ENCODE measurements at regions not wholly inside any gene's neighbourhood (a gene's known extent, or its start where the extent isn't known, plus 50 kb on each side); places are given as distances from the start of the nearest gene placed in this dataset.

GRCh38 chrX:83004012-83004411 lies 504.1 kb upstream of the POU3F4 start:
- Histone ChIP-seq H3K9me3 (no peaks in the 10 kb centered on the region), H3K36me3 (no peaks in the 10 kb centered on the region), H3K4me1 (no peaks in the 10 kb centered on the region), H3K4me3 (no peak overlapping the region), H3K27me3 (no peaks in the 10 kb centered on the region), H3K27ac (no peak overlapping the region)
- no peak for TF ChIP-seq CTCF (IDR thresholded peaks at IDR 0.05)
- ATAC-seq: no peak
- intact Hi-C loops (cut with DNase I): no loop called here
- DNase-seq: no peak

GRCh38 chrX:83008415-83008814 lies 499.7 kb upstream of the POU3F4 start:
- Histone ChIP-seq H3K27ac (no peak overlapping the region), H3K4me3 (no peak overlapping the region), H3K4me1 (no peaks in the 10 kb centered on the region), H3K9me3 (no peaks in the 10 kb centered on the region), H3K36me3 (no peaks in the 10 kb centered on the region), H3K27me3 (no peaks in the 10 kb centered on the region)
- DNase-seq (no peak), ATAC-seq (no peak)
- TF ChIP-seq CTCF (IDR thresholded peaks at IDR 0.05): peak; percentile 31
- intact Hi-C loops (cut with DNase I): no loop called here

DNA sequence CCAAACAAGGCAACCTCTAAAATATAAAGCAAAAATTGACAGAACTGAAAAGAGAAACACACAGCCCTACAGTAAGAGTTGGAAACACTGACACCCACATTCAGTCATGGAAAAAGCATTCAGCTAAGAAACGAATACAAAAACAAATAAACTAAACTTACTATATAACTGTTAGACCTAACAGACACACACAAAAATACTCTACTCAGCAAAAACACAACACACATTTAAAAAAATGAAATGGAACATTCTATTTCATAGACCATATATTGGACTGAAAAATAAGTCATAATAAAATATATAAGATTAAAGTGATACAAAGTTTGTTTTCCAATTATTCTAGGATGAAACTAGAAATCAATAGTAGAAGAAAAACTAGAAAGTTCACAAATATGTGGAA lies 488.8 kb upstream of the POU3F4 start:
- intact Hi-C loops (cut with DNase I): no loop called here
- no peak overlapping the region for H3K27ac ChIP-seq
- TF ChIP-seq CTCF (IDR thresholded peaks at IDR 0.05): no peak
- ATAC-seq (no peak), DNase-seq (no peak)
- H3K4me3 ChIP-seq: no peak overlapping the region
- no peaks in the 10 kb centered on the region for H3K4me1 ChIP-seq
- no peaks in the 10 kb centered on the region for H3K36me3 ChIP-seq
- H3K27me3 ChIP-seq: no peaks in the 10 kb centered on the region
- no peaks in the 10 kb centered on the region for H3K9me3 ChIP-seq

DNA sequence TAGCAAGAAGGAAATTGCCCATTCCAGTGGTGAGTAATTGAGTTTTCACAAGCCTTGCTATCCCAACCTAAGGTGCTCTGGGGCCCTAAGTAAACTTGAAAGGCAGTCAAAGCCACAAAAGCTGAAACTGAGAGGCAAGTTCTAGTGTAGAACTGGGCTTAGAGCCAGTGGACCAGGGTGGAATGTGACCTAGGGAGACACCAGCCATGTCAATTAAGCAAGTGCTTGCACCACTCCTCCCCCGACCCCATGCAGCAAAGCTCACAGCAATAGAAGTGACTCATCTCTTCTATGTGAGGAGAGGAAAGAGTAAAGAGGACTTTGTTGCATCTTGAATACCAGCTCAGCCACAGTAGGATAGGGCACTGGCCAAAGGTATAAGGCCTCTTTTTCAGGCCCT lies 486.1 kb upstream of the POU3F4 start:
- DNase-seq (no peak), ATAC-seq (no peak)
- TF ChIP-seq CTCF (IDR thresholded peaks at IDR 0.05): no peak
- intact Hi-C loops (cut with DNase I): no loop called here
- Histone ChIP-seq H3K27ac (no peak overlapping the region), H3K9me3 (no peaks in the 10 kb centered on the region), H3K27me3 (no peaks in the 10 kb centered on the region), H3K36me3 (no peaks in the 10 kb centered on the region), H3K4me3 (no peak overlapping the region), H3K4me1 (no peaks in the 10 kb centered on the region)

Data from upper lobe of right lung (tissue), 1 donor.